NCI-H446 (cell line): ENCODE measurements at regions not wholly inside any gene's neighbourhood (a gene's known extent, or its start where the extent isn't known, plus 50 kb on each side); places are given as distances from the start of the nearest gene placed in this dataset.

ENCODE experiments used
- DNase-seq, 2 experiments: peaks; one replicate each; lab custom pipeline; 2025; lab: John Stamatoyannopoulos, UW

GRCh38 chr2:208545403-208546042, 138.9 kb downstream of the PTH2R start:
- no peak for DNase-seq

- DNase-seq, result no peak
These were observed 139.5 kb downstream of the PTH2R start for GRCh38 chr2:208546107-208546506.

GRCh38 chr2:208546860-208547650, 140.5 kb downstream of the PTH2R start:
- no peak for DNase-seq

- DNase-seq, result no peak
These were observed 142.1 kb downstream of the PTH2R start for GRCh38 chr2:208548700-208549099.

GRCh38 chr2:208549546-208550158, 143.1 kb downstream of the PTH2R start:
- no peak for DNase-seq

GRCh38 chr2:208552943-208553342, 146.4 kb downstream of the PTH2R start:
- no peak for DNase-seq

GRCh38 chr2:208556983-208557484, 150.4 kb downstream of the PTH2R start:
- DNase-seq, result peak in 1 of 2 experiments; percentile 7

GRCh38 chr2:208565690-208566416, 159.3 kb downstream of the PTH2R start:
- no peak for DNase-seq

- DNase-seq, result no peak
These were observed 161.6 kb downstream of the PTH2R start for GRCh38 chr2:208568203-208568602.

GRCh38 chr2:208570066-208570465, 163.5 kb downstream of the PTH2R start:
- DNase-seq, result no peak

GRCh38 chr2:208570851-208571763, 164.5 kb downstream of the PTH2R start:
- no peak for DNase-seq

GRCh38 chr2:208571764-208572131, 165.2 kb downstream of the PTH2R start:
- DNase-seq, result no peak

- DNase-seq, result no peak
These were observed 167.0 kb downstream of the PTH2R start for GRCh38 chr2:208573569-208573968.

- DNase-seq, result no peak
These were observed 173.1 kb downstream of the PTH2R start for GRCh38 chr2:208579678-208580077.

- peak in 1 of 2 experiments; percentile 36 for DNase-seq
These were observed 177.9 kb downstream of the PTH2R start for GRCh38 chr2:208584378-208584985.

- no peak for DNase-seq
These were observed 179.9 kb downstream of the PTH2R start for GRCh38 chr2:208586516-208586915.

GRCh38 chr2:208594642-208595385, 188.2 kb downstream of the PTH2R start:
- no peak for DNase-seq

GRCh38 chr2:208595386-208596275, 189.0 kb downstream of the PTH2R start:
- no peak for DNase-seq

GRCh38 chr2:208607694-208608093, 201.1 kb downstream of the PTH2R start:
- no peak for DNase-seq
